ENCODE measurements at regions not wholly inside any gene's neighbourhood (a gene's known extent, or its start where the extent isn't known, plus 50 kb on each side); places are given as distances from the start of the nearest gene placed in this dataset.
"Not testable (repeated sequence)": the region's sequence is repeated elsewhere in the genome, so short reads cannot be mapped to it uniquely, and the experiment has no call there.

DNA sequence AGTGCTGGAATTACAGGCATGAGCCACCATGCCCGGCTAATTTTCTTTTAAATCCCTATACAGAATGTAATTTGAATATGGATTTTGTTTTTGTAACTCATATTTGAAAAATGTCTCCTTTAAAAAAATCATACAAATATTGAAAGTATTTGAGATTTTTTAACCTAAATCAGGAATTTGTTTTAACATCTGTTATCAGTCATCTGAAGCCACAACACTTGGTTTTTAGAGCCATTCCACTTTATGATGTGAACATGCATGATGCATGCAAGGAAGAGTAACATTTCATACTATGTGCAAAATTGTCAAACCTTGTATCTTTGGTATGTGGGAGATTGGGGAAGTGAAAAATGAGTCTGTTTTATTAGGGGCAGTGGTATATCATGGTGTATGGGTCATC is 124.5 kb upstream of the AHI1 start:
- no peak overlapping the region for H3K4me3 ChIP-seq (replicated peaks in 1 of 2; ENCODE audit: low read depth in 2 of 2, low read length in 2 of 2)
- no peak for DNase-seq (ENCODE audit: low read depth in 2 of 2)
- TF ChIP-seq, protein P1, sequence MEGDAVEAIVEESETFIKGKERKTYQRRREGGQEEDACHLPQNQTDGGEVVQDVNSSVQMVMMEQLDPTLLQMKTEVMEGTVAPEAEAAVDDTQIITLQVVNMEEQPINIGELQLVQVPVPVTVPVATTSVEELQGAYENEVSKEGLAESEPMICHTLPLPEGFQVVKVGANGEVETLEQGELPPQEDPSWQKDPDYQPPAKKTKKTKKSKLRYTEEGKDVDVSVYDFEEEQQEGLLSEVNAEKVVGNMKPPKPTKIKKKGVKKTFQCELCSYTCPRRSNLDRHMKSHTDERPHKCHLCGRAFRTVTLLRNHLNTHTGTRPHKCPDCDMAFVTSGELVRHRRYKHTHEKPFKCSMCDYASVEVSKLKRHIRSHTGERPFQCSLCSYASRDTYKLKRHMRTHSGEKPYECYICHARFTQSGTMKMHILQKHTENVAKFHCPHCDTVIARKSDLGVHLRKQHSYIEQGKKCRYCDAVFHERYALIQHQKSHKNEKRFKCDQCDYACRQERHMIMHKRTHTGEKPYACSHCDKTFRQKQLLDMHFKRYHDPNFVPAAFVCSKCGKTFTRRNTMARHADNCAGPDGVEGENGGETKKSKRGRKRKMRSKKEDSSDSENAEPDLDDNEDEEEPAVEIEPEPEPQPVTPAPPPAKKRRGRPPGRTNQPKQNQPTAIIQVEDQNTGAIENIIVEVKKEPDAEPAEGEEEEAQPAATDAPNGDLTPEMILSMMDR (IDR thresholded peaks at IDR 0.05; ENCODE audit: low read depth, low read length): no peak

- no peak overlapping the region for H3K4me3 ChIP-seq (replicated peaks in 1 of 2; ENCODE audit: low read depth in 2 of 2, low read length in 2 of 2)
- TF ChIP-seq, protein P1 (IDR thresholded peaks at IDR 0.05; ENCODE audit: low read depth, low read length): no peak
- DNase-seq (ENCODE audit: low read depth in 2 of 2): no peak
Observed at GRCh38 chr6:135623979-135624378, 126.4 kb upstream of the AHI1 start.

DNA sequence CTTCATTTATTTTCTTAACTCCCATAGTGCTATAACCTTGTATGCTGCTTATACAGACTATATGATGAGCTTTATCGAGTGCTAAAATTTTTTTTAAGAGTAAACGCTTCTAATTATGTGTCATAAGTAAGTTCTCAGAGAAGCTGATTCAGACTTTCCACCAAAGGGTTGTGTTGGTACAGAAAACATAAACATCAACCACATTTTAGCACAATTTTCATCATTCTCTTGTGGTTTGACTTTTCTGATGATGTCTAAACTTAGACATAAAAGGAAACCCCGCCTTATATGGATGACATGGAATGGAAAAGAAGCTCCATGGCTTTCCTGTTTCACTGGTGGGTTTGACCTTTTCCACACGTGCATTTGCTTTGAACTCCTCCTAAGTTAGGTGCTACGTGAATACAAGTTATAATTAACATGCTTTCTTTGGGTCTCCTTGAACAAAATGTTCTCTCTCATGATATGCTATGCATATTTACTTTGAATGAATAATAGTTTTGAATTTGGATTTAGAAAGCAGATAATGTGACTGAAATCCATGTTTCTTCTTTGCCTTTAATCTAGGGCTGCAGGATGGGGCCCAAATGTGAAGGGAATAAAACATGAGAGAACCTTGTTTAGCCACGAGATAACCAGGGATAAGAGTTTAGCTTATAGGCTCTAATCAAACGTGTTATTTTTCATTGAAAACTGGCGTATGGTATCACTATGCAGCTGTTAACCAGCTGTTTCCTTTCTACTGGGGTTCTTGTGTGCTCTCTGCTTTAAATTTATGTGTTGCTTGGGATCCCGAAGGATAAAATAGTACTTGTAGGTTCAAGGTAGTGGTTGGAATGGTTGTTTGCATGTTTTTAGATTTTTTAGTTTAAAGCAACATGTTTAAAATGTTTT is 127.1 kb upstream of the AHI1 start:
- TF ChIP-seq, protein P1 (IDR thresholded peaks at IDR 0.05; ENCODE audit: low read depth, low read length): no peak
- DNase-seq (ENCODE audit: low read depth in 2 of 2): peak in 1 of 2 donors; percentile 72
- H3K4me3 ChIP-seq (replicated peaks in 1 of 2; ENCODE audit: low read depth in 2 of 2, low read length in 2 of 2): no peak overlapping the region

DNA sequence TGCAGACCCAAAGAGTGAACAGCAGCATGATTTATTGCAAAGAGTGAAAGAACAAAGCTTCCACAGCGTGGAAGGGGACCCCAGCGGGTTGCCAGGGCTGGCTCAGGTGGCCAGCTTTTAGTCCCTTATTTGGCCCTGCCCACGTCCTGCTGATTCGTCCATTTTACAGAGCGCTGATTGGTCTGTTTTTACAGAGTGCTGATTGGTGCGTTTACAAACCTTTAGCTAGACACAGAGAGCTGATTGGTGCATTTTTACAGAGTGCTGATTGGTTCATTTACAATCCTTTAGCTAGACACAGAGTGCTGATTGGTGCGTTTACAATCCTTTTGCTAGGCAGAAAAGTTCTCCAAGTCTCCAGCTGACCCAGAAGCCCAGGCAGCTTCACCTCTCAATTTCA is 128.5 kb upstream of the AHI1 start:
- not testable (repeated sequence) for H3K4me3 ChIP-seq (replicated peaks in 1 of 2; ENCODE audit: low read depth in 2 of 2, low read length in 2 of 2); DNase-seq (ENCODE audit: low read depth in 2 of 2)

DNA sequence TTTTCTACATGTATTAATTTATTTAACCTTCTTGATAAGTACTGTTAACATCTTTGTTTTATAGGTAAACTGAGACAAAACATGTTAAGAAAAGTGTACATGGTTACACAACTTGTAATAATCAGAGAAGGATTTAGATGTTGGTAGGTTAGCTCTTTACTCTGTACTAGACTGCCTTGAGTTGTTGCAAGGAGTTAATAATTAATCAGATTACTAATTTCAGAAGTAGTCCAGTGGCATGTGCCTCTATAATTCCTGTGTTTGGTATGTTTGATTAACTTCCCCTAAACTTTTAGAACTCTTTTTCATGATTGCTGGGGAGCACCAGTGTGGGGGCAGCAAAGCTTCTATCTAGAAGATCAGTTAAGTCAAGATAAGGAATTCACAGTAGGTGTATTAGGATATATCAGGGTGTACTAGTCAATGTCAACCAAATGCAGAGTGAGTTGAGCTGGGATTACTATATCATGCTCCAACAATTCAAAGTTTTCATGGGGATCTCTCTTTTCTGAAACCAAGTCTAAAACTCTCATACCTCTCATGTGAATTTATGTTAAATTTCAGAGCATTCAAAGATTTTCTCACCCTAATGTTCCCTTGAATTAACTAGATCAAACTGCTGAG is 129.7 kb upstream of the AHI1 start:
- TF ChIP-seq, protein P1 (IDR thresholded peaks at IDR 0.05; ENCODE audit: low read depth, low read length): no peak
- H3K4me3 ChIP-seq (replicated peaks in 1 of 2; ENCODE audit: low read depth in 2 of 2, low read length in 2 of 2): no peak overlapping the region
- DNase-seq (ENCODE audit: low read depth in 2 of 2): no peak

- no peak overlapping the region for H3K4me3 ChIP-seq (replicated peaks in 1 of 2; ENCODE audit: low read depth in 2 of 2, low read length in 2 of 2)
- TF ChIP-seq, protein P1 (IDR thresholded peaks at IDR 0.05; ENCODE audit: low read depth, low read length): no peak
- peak; percentile 5 to 6 for DNase-seq (ENCODE audit: low read depth in 2 of 2)
Observed at GRCh38 chr6:135630789-135631376, 133.3 kb upstream of the AHI1 start.

DNA sequence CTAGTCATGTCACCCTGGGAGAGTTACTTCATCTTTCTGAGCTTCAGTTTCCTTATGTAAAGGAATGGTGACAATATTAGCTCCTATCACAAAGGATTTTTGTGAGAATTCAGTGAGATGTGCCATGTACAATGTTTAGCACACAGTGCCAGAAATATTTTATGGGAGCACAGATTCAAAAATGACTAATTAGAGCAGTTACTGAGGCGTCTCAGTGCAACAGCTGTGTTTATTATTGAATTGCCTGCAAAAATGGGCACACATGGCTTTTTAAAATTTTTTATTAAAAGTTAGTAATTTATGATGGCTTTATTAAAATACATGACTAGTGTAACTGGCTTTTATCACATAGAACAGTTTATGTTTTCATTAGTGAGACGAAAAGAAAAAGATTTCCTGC is 134.3 kb upstream of the AHI1 start:
- H3K4me3 ChIP-seq (replicated peaks in 1 of 2; ENCODE audit: low read depth in 2 of 2, low read length in 2 of 2): no peak overlapping the region
- DNase-seq (ENCODE audit: low read depth in 2 of 2): no peak

More for the DNA sequence above, 134.3 kb upstream of the AHI1 start:
- TF ChIP-seq, protein P1 (IDR thresholded peaks at IDR 0.05; ENCODE audit: low read depth, low read length): no peak

All from cardiac fibroblast (primary cell).